MM.1S (cell line): ENCODE measurements at regions not wholly inside any gene's neighbourhood (a gene's known extent, or its start where the extent isn't known, plus 50 kb on each side); places are given as distances from the start of the nearest gene placed in this dataset.

ENCODE experiments used
- DNase-seq: peaks from one replicate; pipeline ENCODE4 v3.0.0-alpha.2; 2015
- H2AFZ ChIP-seq: fragments of 300-600 bp; sonication (generic); 2 replicates; pipeline ENCODE4 v1.6.0; 2016; ENCODE audit warnings: antibody characterized with exemption, low read length
- H3F3A ChIP-seq: fragments of 300-600 bp; sonication (generic); 2 replicates; pipeline ENCODE4 v1.6.1; 2016; ENCODE audit warnings: mild to moderate bottlenecking, antibody characterized with exemption, low read length, moderate library complexity, mixed read lengths; ENCODE audit not compliant: insufficient read depth
- H3K27ac ChIP-seq: fragments of 300-600 bp; sonication (generic); 2 replicates; pipeline ENCODE4 v1.5.1; 2016; ENCODE audit warnings: mild to moderate bottlenecking, low read length
- H3K27me3 ChIP-seq: fragments of 300-600 bp; sonication (generic); replicated peaks from 2 replicates; pipeline ENCODE4 v1.6.0; 2016; ENCODE audit warnings: low read length; ENCODE audit not compliant: insufficient read depth
- H3K36me3 ChIP-seq: fragments of 300-600 bp; sonication (generic); replicated peaks from 2 replicates; pipeline ENCODE4 v1.6.1; 2016; ENCODE audit warnings: mild to moderate bottlenecking, low read length, mixed read lengths; ENCODE audit not compliant: insufficient read depth
- H3K4me1 ChIP-seq: fragments of 300-600 bp; sonication (generic); 2 replicates; pipeline ENCODE4 v1.6.1; 2016; ENCODE audit warnings: low read length, mixed read lengths
- H3K4me2 ChIP-seq: fragments of 300-600 bp; sonication (generic); 2 replicates; pipeline ENCODE4 v1.6.0; 2016; ENCODE audit warnings: low read depth, low read length
- H3K4me3 ChIP-seq: fragments of 300-600 bp; sonication (generic); 2 replicates; pipeline ENCODE4 v1.5.1; 2016; ENCODE audit warnings: low read length, mixed read lengths
- H3K79me2 ChIP-seq: fragments of 300-600 bp; sonication (generic); 2 replicates; pipeline ENCODE4 v1.6.1; 2016; ENCODE audit warnings: mixed run types, low read length, mixed read lengths
- H3K9ac ChIP-seq: fragments of 300-600 bp; sonication (generic); 2 replicates; pipeline ENCODE4 v1.6.1; 2016; ENCODE audit warnings: low read length, mixed read lengths
- H3K9me2 ChIP-seq: fragments of 300-600 bp; sonication (generic); replicated peaks from 2 replicates; pipeline ENCODE4 v1.6.1; 2016; ENCODE audit warnings: mild to moderate bottlenecking, low read length, mixed read lengths; ENCODE audit not compliant: insufficient read depth
- H3K9me3 ChIP-seq: fragments of 300-600 bp; sonication (generic); replicated peaks from 2 replicates; pipeline ENCODE4 v1.6.1; 2016; ENCODE audit warnings: mild to moderate bottlenecking, low read length, mixed read lengths; ENCODE audit not compliant: insufficient read depth
- H4K20me1 ChIP-seq: fragments of 300-600 bp; sonication (generic); 2 replicates; pipeline ENCODE4 v1.6.1; 2016; ENCODE audit warnings: mild to moderate bottlenecking, low read length, moderate library complexity, mixed read lengths; ENCODE audit not compliant: insufficient read depth
- EZH2 ChIP-seq: fragments of 300-600 bp; sonication (generic); optimal IDR thresholded peaks from 2 replicates; pipeline ENCODE3; 2017; ENCODE audit warnings: low read depth, mild to moderate bottlenecking, antibody characterized with exemption, low read length, mixed read lengths
- EZH2phosphoT487 ChIP-seq: fragments of 300-600 bp; sonication (generic); IDR thresholded peaks from 2 replicates; pipeline ENCODE4 v1.6.1; 2018; ENCODE audit warnings: antibody characterized with exemption, low read length
- TF ChIP-seq, protein P1 (sequence below): fragments of 300-600 bp; sonication (generic); IDR thresholded peaks from 2 replicates; pipeline ENCODE4 v1.5.1; 2016; ENCODE audit warnings: antibody characterized with exemption, low read length, mixed read lengths

DNA sequence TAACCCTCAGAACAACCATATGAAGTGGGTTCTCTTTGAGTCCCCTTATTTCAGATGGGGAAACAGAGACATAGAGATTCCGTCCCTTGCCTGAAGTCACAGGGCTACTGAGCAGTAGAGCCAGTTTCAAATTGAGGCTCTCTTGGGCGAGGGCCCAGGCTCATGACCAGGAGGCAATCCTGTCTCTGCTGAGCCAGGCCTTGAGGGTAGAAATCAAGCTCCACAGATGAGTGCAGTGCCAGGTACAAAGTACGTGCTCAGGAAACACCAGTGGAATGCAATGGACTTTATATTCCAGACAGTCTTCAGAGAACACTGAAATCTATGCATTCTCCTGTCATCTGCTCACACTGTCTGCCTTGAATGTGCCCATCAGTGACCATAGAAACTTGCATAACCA is 291.7 kb upstream of the MAF start:
- no peaks in the 10 kb centered on the region for H3K79me2 ChIP-seq
- no peak for DNase-seq
- H3K9me3 ChIP-seq = no peaks in the 10 kb centered on the region
- H3K27ac ChIP-seq = no peak overlapping the region
- no peaks in the 10 kb centered on the region for H3K4me1 ChIP-seq
- no peak overlapping the region for H3K4me2 ChIP-seq
- H3K4me3 ChIP-seq = no peak overlapping the region
- no peaks in the 10 kb centered on the region for H3K27me3 ChIP-seq
- no peaks in the 10 kb centered on the region for H3F3A ChIP-seq
- H3K9ac ChIP-seq = no peak overlapping the region
- no peaks in the 10 kb centered on the region for H3K9me2 ChIP-seq
- no peaks in the 10 kb centered on the region for H4K20me1 ChIP-seq
- TF ChIP-seq EZH2 = no peak
- TF ChIP-seq, protein P1, sequence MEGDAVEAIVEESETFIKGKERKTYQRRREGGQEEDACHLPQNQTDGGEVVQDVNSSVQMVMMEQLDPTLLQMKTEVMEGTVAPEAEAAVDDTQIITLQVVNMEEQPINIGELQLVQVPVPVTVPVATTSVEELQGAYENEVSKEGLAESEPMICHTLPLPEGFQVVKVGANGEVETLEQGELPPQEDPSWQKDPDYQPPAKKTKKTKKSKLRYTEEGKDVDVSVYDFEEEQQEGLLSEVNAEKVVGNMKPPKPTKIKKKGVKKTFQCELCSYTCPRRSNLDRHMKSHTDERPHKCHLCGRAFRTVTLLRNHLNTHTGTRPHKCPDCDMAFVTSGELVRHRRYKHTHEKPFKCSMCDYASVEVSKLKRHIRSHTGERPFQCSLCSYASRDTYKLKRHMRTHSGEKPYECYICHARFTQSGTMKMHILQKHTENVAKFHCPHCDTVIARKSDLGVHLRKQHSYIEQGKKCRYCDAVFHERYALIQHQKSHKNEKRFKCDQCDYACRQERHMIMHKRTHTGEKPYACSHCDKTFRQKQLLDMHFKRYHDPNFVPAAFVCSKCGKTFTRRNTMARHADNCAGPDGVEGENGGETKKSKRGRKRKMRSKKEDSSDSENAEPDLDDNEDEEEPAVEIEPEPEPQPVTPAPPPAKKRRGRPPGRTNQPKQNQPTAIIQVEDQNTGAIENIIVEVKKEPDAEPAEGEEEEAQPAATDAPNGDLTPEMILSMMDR = no peak
- no peak for TF ChIP-seq EZH2phosphoT487
- H2AFZ ChIP-seq = no peak overlapping the region
- H3K36me3 ChIP-seq = no peaks in the 10 kb centered on the region

DNA sequence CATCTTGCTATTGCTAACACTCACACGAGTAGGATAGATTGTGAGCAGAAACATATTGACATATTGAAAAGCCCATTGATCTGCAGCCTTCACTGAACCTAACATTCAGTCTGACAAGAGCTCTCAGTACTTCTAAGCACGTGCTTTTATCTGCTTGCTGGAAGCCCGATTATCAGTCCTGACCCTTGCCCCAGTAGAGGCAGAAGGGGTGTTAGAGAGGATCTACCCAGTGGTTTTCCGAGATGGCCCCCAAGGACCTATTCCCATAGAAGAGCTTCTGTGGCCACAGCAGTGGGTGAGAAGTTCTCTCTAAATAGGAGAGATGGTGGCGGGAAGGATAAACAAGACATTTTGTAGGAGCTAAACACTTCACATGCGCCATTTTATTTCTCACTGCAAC is 290.9 kb upstream of the MAF start:
- Histone ChIP-seq H4K20me1 (no peaks in the 10 kb centered on the region), H3F3A (no peaks in the 10 kb centered on the region), H2AFZ (no peak overlapping the region), H3K4me2 (no peak overlapping the region), H3K27ac (no peak overlapping the region), H3K27me3 (no peaks in the 10 kb centered on the region), H3K79me2 (no peaks in the 10 kb centered on the region), H3K9me3 (no peaks in the 10 kb centered on the region), H3K4me1 (no peaks in the 10 kb centered on the region), H3K9me2 (no peaks in the 10 kb centered on the region), H3K36me3 (no peaks in the 10 kb centered on the region), H3K4me3 (no peak overlapping the region), H3K9ac (no peak overlapping the region)
- TF ChIP-seq, protein P1 = no peak
- TF ChIP-seq EZH2 = no peak
- TF ChIP-seq EZH2phosphoT487 = no peak
- no peak for DNase-seq

DNA sequence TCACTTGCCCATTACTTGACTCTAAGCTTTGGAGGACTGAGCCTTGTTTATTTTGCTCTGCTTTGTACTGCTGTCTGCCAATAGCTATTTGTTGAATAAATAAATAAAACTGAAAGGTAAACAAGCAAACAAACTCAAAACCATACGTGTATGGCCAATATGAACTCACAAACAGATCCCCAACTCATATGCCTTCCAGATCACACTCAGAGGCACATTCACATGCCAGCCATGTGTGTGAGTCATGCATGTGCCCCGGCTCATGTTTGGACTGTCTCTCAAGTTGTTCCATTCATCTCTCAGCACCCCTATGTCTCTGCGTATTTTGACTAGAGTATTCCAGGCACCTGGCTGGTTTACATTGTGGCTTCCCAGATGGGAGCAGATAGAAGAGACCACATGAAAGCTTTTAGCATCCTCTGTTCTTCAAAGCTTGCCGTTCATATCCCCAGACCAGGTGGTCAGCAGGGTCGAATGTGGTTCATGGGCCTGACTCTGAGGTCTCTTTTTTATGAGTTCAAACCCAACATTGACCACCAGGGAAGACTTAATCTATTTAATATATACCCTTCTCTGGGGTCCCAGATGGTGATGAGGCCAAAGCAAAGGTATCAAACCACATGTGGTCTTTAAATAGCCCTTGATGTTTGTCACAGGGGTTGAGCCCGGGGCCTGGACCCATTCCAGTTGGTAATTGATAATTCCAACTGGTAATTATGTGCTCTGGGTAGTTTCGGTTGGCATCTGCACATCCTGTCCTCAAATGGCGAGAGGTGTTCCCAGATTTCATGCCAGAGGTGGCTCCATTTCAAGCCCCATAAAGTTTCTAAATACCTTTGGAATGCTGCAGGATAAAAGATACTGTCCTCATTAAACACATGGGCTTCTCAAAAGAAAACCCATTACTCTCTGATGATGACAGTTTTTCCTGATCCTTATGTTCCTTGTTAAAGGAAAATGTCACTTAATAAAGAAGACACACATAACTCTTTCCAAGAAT is 287.3 kb upstream of the MAF start:
- no peak overlapping the region for H3K4me2 ChIP-seq

More for the DNA sequence above, 287.3 kb upstream of the MAF start:
- no peak for DNase-seq
- no peak overlapping the region for H3K4me3 ChIP-seq
- H3K27me3 ChIP-seq = no peaks in the 10 kb centered on the region
- no peak overlapping the region for H2AFZ ChIP-seq
- no peaks in the 10 kb centered on the region for H3F3A ChIP-seq
- TF ChIP-seq, protein P1 = no peak
- TF ChIP-seq EZH2 (no peak), EZH2phosphoT487 (no peak)
- H3K9me3 ChIP-seq = no peaks in the 10 kb centered on the region
- no peak overlapping the region for H3K27ac ChIP-seq
- no peaks in the 10 kb centered on the region for H3K9me2 ChIP-seq
- no peaks in the 10 kb centered on the region for H3K36me3 ChIP-seq
- no peaks in the 10 kb centered on the region for H4K20me1 ChIP-seq
- H3K9ac ChIP-seq = no peak overlapping the region
- H3K79me2 ChIP-seq = no peaks in the 10 kb centered on the region
- no peaks in the 10 kb centered on the region for H3K4me1 ChIP-seq
